IMR-90 (cell line): ENCODE measurements at regions not wholly inside any gene's neighbourhood (a gene's known extent, or its start where the extent isn't known, plus 50 kb on each side); places are given as distances from the start of the nearest gene placed in this dataset.

ENCODE experiments used
- CEBPB ChIP-seq: IDR thresholded peaks from 2 replicates; pipeline ENCODE4 v1.6.1; 2012; ENCODE audit warnings: low read depth, low read length, improper control_type of control experiment
- CHD1 ChIP-seq: IDR thresholded peaks from 2 replicates; pipeline ENCODE4 v1.6.1; 2012; ENCODE audit warnings: low read depth, low read length, improper control_type of control experiment
- POLR2A ChIP-seq: IDR thresholded peaks from 2 replicates; pipeline ENCODE4 v1.6.1; 2012; ENCODE audit warnings: mild to moderate bottlenecking, low read depth, low read length
- RCOR1 ChIP-seq: IDR thresholded peaks from 2 replicates; pipeline ENCODE4 v1.6.1; 2012; ENCODE audit warnings: mild to moderate bottlenecking, low read length, improper control_type of control experiment; ENCODE audit not compliant: insufficient replicate concordance
- RFX5 ChIP-seq: IDR thresholded peaks from 2 replicates; pipeline ENCODE4 v1.8.0; 2012; ENCODE audit warnings: low read depth, mild to moderate bottlenecking, low read length, moderate library complexity
- USF2 ChIP-seq: fragments of 150-350 bp; IDR thresholded peaks from 2 replicates; pipeline ENCODE4 v1.6.1; 2017; ENCODE audit warnings: mild to moderate bottlenecking, antibody characterized with exemption, low read length, low read depth
- TF ChIP-seq, protein P1 (sequence below): conservative IDR thresholded peaks from 2 replicates; pipeline ENCODE4 v1.5.1; 2012; ENCODE audit warnings: mild to moderate bottlenecking, low read depth, low read length, improper control_type of control experiment

DNA sequence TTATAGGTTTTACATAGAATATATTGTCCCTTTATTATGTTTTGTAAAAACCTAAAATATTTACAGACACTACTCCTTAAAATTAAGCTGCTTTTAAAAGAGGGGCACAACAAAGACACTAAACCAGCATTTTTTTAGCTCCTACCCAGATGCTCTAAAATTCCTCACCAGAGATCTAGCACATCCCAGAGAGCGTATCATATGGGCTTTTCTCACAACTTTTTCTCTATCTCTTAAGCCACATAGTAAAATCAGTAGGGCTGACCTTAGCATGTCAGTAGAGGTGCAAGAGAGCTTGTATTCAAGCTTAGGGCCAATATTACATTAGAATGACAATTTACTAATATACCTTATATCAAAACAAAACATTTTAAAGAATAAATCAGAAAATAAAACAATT is 216.3 kb downstream of the TMX3 start:
- TF ChIP-seq, protein P1, sequence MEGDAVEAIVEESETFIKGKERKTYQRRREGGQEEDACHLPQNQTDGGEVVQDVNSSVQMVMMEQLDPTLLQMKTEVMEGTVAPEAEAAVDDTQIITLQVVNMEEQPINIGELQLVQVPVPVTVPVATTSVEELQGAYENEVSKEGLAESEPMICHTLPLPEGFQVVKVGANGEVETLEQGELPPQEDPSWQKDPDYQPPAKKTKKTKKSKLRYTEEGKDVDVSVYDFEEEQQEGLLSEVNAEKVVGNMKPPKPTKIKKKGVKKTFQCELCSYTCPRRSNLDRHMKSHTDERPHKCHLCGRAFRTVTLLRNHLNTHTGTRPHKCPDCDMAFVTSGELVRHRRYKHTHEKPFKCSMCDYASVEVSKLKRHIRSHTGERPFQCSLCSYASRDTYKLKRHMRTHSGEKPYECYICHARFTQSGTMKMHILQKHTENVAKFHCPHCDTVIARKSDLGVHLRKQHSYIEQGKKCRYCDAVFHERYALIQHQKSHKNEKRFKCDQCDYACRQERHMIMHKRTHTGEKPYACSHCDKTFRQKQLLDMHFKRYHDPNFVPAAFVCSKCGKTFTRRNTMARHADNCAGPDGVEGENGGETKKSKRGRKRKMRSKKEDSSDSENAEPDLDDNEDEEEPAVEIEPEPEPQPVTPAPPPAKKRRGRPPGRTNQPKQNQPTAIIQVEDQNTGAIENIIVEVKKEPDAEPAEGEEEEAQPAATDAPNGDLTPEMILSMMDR: no peak
- TF ChIP-seq CHD1 (no peak), USF2 (no peak), POLR2A (no peak), CEBPB (no peak), RFX5 (no peak), RCOR1 (no peak)
